ENCODE measurements at regions not wholly inside any gene's neighbourhood (a gene's known extent, or its start where the extent isn't known, plus 50 kb on each side); places are given as distances from the start of the nearest gene placed in this dataset.
"Not testable (repeated sequence)": the region's sequence is repeated elsewhere in the genome, so short reads cannot be mapped to it uniquely, and the experiment has no call there.

- Histone ChIP-seq H3K9me3 (ENCODE audit: insufficient read depth, low read length) (no peaks in the 10 kb centered on the region), H3K36me3 (replicated peaks; ENCODE audit: low read depth, low read length) (no peaks in the 10 kb centered on the region), H3K79me2 (ENCODE audit: low read length) (no peaks in the 10 kb centered on the region), H3K4me2 (ENCODE audit: low read length) (no peak overlapping the region), H3K9ac (ENCODE audit: low read length) (no peak overlapping the region), H2AFZ (ENCODE audit: low read depth, low read length) (no peak overlapping the region), H3K27ac (ENCODE audit: low read length) (no peak overlapping the region), H3K4me3 (ENCODE audit: low read length) (no peak overlapping the region), H3K4me1 (ENCODE audit: low read length) (no peaks in the 10 kb centered on the region), H4K20me1 (ENCODE audit: insufficient read depth, low read length) (no peaks in the 10 kb centered on the region), H3K27me3 (ENCODE audit: low read depth, low read length) (no peaks in the 10 kb centered on the region)
- TF ChIP-seq EZH2phosphoT487 (IDR thresholded peaks at IDR 0.05; ENCODE audit: low read depth) (no peak), CTCF (IDR thresholded peaks at IDR 0.05; ENCODE audit: low read depth, low read length) (no peak)
These were observed 372.9 kb upstream of the MAOA start for GRCh38 chrX:43283187-43283586.

- not testable (repeated sequence) for H3K27me3 ChIP-seq (ENCODE audit: low read depth, low read length); H4K20me1 ChIP-seq (ENCODE audit: insufficient read depth, low read length); H3K4me1 ChIP-seq (ENCODE audit: low read length); H3K4me3 ChIP-seq (ENCODE audit: low read length); H2AFZ ChIP-seq (ENCODE audit: low read depth, low read length); H3K27ac ChIP-seq (ENCODE audit: low read length); H3K79me2 ChIP-seq (ENCODE audit: low read length); H3K4me2 ChIP-seq (ENCODE audit: low read length); H3K36me3 ChIP-seq (replicated peaks; ENCODE audit: low read depth, low read length); H3K9ac ChIP-seq (ENCODE audit: low read length); H3K9me3 ChIP-seq (ENCODE audit: insufficient read depth, low read length)
These were observed 344.5 kb upstream of the MAOA start for GRCh38 chrX:43311625-43312024.

GRCh38 chrX:43313035-43313434, 343.1 kb upstream of the MAOA start:
- Histone ChIP-seq H3K4me2 (ENCODE audit: low read length) (no peak overlapping the region), H3K79me2 (ENCODE audit: low read length) (no peaks in the 10 kb centered on the region), H3K9ac (ENCODE audit: low read length) (no peak overlapping the region), H3K4me1 (ENCODE audit: low read length) (no peaks in the 10 kb centered on the region), H3K4me3 (ENCODE audit: low read length) (no peak overlapping the region), H3K36me3 (replicated peaks; ENCODE audit: low read depth, low read length) (no peaks in the 10 kb centered on the region), H2AFZ (ENCODE audit: low read depth, low read length) (no peak overlapping the region), H3K27ac (ENCODE audit: low read length) (no peak overlapping the region), H4K20me1 (ENCODE audit: insufficient read depth, low read length) (no peaks in the 10 kb centered on the region), H3K9me3 (ENCODE audit: insufficient read depth, low read length) (no peaks in the 10 kb centered on the region), H3K27me3 (ENCODE audit: low read depth, low read length) (no peaks in the 10 kb centered on the region)
- TF ChIP-seq CTCF (IDR thresholded peaks at IDR 0.05; ENCODE audit: low read depth, low read length) (no peak), EZH2phosphoT487 (IDR thresholded peaks at IDR 0.05; ENCODE audit: low read depth) (no peak)

GRCh38 chrX:43314525-43314924, 341.6 kb upstream of the MAOA start:
- H3K4me3 ChIP-seq (ENCODE audit: low read length) = no peak overlapping the region
- H3K4me1 ChIP-seq (ENCODE audit: low read length) = no peaks in the 10 kb centered on the region
- H3K79me2 ChIP-seq (ENCODE audit: low read length) = no peaks in the 10 kb centered on the region
- no peak overlapping the region for H2AFZ ChIP-seq (ENCODE audit: low read depth, low read length)
- no peak overlapping the region for H3K27ac ChIP-seq (ENCODE audit: low read length)
- no peaks in the 10 kb centered on the region for H4K20me1 ChIP-seq (ENCODE audit: insufficient read depth, low read length)
- no peak overlapping the region for H3K9ac ChIP-seq (ENCODE audit: low read length)
- H3K36me3 ChIP-seq (replicated peaks; ENCODE audit: low read depth, low read length) = no peaks in the 10 kb centered on the region
- H3K9me3 ChIP-seq (ENCODE audit: insufficient read depth, low read length) = no peaks in the 10 kb centered on the region
- H3K27me3 ChIP-seq (ENCODE audit: low read depth, low read length) = no peaks in the 10 kb centered on the region
- TF ChIP-seq EZH2phosphoT487 (IDR thresholded peaks at IDR 0.05; ENCODE audit: low read depth) (no peak), CTCF (IDR thresholded peaks at IDR 0.05; ENCODE audit: low read depth, low read length) (no peak)
- H3K4me2 ChIP-seq (ENCODE audit: low read length) = no peak overlapping the region

- Histone ChIP-seq H2AFZ (ENCODE audit: low read depth, low read length) (no peak overlapping the region), H3K9me3 (ENCODE audit: insufficient read depth, low read length) (no peaks in the 10 kb centered on the region), H4K20me1 (ENCODE audit: insufficient read depth, low read length) (no peaks in the 10 kb centered on the region), H3K79me2 (ENCODE audit: low read length) (no peaks in the 10 kb centered on the region), H3K4me2 (ENCODE audit: low read length) (no peak overlapping the region), H3K4me1 (ENCODE audit: low read length) (no peaks in the 10 kb centered on the region), H3K36me3 (replicated peaks; ENCODE audit: low read depth, low read length) (no peaks in the 10 kb centered on the region), H3K4me3 (ENCODE audit: low read length) (no peak overlapping the region), H3K9ac (ENCODE audit: low read length) (no peak overlapping the region), H3K27me3 (ENCODE audit: low read depth, low read length) (no peaks in the 10 kb centered on the region), H3K27ac (ENCODE audit: low read length) (no peak overlapping the region)
- TF ChIP-seq EZH2phosphoT487 (IDR thresholded peaks at IDR 0.05; ENCODE audit: low read depth) (no peak), CTCF (IDR thresholded peaks at IDR 0.05; ENCODE audit: low read depth, low read length) (no peak)
These were observed 340.5 kb upstream of the MAOA start for GRCh38 chrX:43315622-43316021.
